ENCODE measurements at regions not wholly inside any gene's neighbourhood (a gene's known extent, or its start where the extent isn't known, plus 50 kb on each side); places are given as distances from the start of the nearest gene placed in this dataset.
"Not testable (repeated sequence)": the region's sequence is repeated elsewhere in the genome, so short reads cannot be mapped to it uniquely, and the experiment has no call there.

- TF ChIP-seq, protein P1, sequence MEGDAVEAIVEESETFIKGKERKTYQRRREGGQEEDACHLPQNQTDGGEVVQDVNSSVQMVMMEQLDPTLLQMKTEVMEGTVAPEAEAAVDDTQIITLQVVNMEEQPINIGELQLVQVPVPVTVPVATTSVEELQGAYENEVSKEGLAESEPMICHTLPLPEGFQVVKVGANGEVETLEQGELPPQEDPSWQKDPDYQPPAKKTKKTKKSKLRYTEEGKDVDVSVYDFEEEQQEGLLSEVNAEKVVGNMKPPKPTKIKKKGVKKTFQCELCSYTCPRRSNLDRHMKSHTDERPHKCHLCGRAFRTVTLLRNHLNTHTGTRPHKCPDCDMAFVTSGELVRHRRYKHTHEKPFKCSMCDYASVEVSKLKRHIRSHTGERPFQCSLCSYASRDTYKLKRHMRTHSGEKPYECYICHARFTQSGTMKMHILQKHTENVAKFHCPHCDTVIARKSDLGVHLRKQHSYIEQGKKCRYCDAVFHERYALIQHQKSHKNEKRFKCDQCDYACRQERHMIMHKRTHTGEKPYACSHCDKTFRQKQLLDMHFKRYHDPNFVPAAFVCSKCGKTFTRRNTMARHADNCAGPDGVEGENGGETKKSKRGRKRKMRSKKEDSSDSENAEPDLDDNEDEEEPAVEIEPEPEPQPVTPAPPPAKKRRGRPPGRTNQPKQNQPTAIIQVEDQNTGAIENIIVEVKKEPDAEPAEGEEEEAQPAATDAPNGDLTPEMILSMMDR (conservative IDR thresholded peaks at IDR 0.05; ENCODE audit: low read depth, low read length): no peak
- no peak overlapping the region for H3K4me3 ChIP-seq (ENCODE audit: low read depth, low read length)
- DNase-seq (ENCODE audit: low read depth): no peak
These were observed 70.9 kb upstream of the CCDC167 start for GRCh38 chr6:37570482-37571133.

DNA sequence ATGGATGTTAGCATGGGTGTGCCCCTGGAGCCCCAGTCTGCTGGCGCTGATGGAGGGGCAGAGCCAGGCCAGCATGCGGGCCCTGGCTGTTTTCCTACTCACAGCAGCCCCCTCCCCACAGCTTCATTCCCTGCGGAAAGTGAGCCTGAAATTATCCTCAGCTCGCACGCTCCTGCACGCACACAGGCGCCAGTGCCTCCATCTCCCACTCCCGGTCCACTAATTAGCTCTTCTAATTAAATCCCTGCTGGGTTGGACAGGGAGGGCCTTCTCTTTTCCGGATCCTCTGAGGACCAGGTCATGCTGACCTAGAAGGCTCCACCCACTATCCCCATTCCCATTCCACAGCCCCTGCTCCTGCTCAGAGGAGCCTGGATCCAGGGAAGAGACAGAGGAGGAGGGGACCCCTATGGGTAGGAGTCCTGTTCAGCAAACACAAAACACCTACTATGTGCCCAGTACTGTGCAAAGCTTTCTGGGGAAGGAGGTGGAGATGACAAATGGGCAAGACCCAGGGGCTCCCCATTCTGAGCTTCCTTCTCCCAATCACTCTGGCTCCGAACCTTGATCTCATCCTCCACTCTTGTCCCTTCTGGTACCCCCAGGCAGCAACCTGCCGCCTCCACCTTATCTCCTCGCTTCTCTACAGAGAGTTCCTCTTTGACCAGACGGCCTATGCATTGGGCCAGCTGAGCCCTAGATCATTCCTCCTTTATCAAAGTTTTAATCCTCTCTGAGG, 70.2 kb upstream of the CCDC167 start:
- H3K4me3 ChIP-seq (ENCODE audit: low read depth, low read length): no peak overlapping the region
- DNase-seq (ENCODE audit: low read depth): no peak
- TF ChIP-seq, protein P1 (conservative IDR thresholded peaks at IDR 0.05; ENCODE audit: low read depth, low read length): no peak

DNA sequence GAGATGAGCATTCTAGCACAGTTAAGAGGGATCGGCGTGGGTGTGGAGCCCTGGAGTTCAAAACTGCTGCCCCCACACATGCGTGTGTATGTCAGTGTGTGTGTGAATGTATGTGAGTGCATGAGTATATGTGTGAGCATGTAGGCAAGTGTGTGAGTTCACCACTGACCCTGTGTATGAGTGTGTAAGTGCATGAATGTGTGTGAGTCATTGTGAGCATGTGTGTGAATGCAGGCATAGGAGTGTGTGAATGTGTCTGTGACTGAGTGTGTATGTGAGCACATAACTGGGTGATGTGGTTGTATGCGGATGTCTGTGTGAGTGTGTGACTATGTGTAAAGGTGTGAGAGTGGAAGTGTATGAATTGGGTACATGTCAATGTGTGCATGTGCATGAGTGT, 69.6 kb upstream of the CCDC167 start:
- H3K4me3 ChIP-seq (ENCODE audit: low read depth, low read length): no peak overlapping the region
- TF ChIP-seq, protein P1 (conservative IDR thresholded peaks at IDR 0.05; ENCODE audit: low read depth, low read length): no peak
- DNase-seq (ENCODE audit: low read depth): no peak

DNA sequence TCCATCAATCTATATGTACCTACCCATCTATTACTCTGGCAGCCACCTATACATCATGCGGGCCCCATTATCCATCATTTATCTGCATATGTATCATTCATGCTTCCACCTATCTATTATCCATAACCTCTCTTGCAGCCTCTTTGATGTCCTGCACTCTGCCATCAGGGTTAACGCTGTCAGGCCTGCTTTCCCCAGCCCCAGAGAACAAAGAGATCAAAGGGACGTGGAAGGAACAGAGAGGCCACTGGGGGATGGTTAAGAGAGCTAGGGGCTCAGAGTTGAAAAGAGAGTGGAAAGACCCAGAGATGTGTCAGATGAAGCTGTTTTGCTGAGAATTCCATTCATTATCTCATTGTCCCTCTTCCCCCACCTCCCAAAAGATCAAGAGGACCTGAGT, 67.3 kb upstream of the CCDC167 start:
- H3K4me3 ChIP-seq (ENCODE audit: low read depth, low read length): no peak overlapping the region
- TF ChIP-seq, protein P1 (conservative IDR thresholded peaks at IDR 0.05; ENCODE audit: low read depth, low read length): no peak
- DNase-seq (ENCODE audit: low read depth): no peak

- DNase-seq (ENCODE audit: low read depth): no peak
- TF ChIP-seq, protein P1 (conservative IDR thresholded peaks at IDR 0.05; ENCODE audit: low read depth, low read length): peak; percentile 89
- H3K4me3 ChIP-seq (ENCODE audit: low read depth, low read length): peak overlapping the region; percentile 28
These were observed 66.6 kb upstream of the CCDC167 start for GRCh38 chr6:37566111-37566949.

GRCh38 chr6:37565267-37566110, 65.8 kb upstream of the CCDC167 start:
- TF ChIP-seq, protein P1 (conservative IDR thresholded peaks at IDR 0.05; ENCODE audit: low read depth, low read length): no peak
- peak overlapping the region; percentile 28 for H3K4me3 ChIP-seq (ENCODE audit: low read depth, low read length)
- no peak for DNase-seq (ENCODE audit: low read depth)

GRCh38 chr6:37562926-37563288, 63.2 kb upstream of the CCDC167 start:
- not testable (repeated sequence) for H3K4me3 ChIP-seq (ENCODE audit: low read depth, low read length); DNase-seq (ENCODE audit: low read depth)

All from epithelial cell of proximal tubule (primary cell).